ENCODE measurements at regions not wholly inside any gene's neighbourhood (a gene's known extent, or its start where the extent isn't known, plus 50 kb on each side); places are given as distances from the start of the nearest gene placed in this dataset.

- no peak for ATAC-seq
- Histone ChIP-seq H3K27me3 (ENCODE audit: low read depth) (no peaks in the 10 kb centered on the region), H3K36me3 (no peaks in the 10 kb centered on the region), H3K27ac (no peak overlapping the region), H3K9me3 (no peaks in the 10 kb centered on the region), H3K4me1 (no peaks in the 10 kb centered on the region), H3K4me3 (no peak overlapping the region)
- TF ChIP-seq CTCF (IDR thresholded peaks at IDR 0.05) = no peak
- intact Hi-C loops (cut with DNase I) = no loop called here
- DNase-seq = no peak
These were observed 95.1 kb upstream of the ESRRG start for GRCh38 chr1:216818284-216818683.

DNA sequence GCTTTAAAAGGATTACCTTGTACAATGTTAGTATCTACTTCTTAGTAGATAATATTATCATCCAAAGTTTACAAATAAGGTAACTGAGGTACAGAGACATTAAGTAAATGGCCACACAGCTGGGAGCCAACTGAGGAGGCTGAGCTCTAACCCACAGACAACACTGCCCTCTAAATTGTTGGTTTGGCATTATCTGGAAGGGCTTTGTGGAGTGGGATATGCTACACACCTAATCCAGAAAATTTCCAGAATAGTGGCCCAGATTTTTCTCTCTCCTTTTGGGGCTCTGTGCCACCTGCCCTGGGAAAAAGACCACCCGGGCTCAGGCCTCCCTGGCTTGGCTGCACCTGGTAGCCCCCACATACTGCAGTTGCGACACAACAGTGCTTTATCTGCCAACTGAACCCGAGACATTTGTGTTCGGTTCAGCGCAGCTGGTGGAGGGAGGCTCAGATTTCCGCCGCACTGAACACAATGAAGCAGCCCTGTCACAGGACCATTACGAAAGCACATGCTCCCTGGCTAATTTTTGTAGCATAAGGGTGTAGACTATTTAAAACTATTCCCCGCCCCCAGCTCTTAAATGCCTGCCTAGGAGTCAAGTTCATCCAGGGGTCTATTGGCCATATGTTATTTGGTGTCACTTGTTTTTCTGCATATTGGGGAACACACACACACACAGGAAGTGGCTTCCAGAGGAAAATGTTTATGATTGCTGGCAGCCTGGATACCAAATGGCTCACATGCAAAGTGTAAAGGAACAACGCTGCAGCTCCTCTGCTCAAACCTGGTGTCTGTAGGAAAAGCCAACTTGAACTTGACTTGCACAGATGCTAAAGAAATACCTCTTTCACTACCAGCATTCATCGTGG lies 92.3 kb upstream of the ESRRG start:
- Histone ChIP-seq H3K36me3 (no peaks in the 10 kb centered on the region), H3K27me3 (ENCODE audit: low read depth) (no peaks in the 10 kb centered on the region), H3K9me3 (no peaks in the 10 kb centered on the region), H3K4me1 (no peaks in the 10 kb centered on the region), H3K4me3 (no peak overlapping the region), H3K27ac (no peak overlapping the region)
- intact Hi-C loops (cut with DNase I) = no loop called here
- peak; percentile 26 to 42 for ATAC-seq
- no peak for DNase-seq
- no peak for TF ChIP-seq CTCF (IDR thresholded peaks at IDR 0.05)

- intact Hi-C loops (cut with DNase I) = no loop called here
- no peaks in the 10 kb centered on the region for H3K36me3 ChIP-seq
- no peaks in the 10 kb centered on the region for H3K27me3 ChIP-seq (ENCODE audit: low read depth)
- H3K4me1 ChIP-seq = no peaks in the 10 kb centered on the region
- ATAC-seq = no peak
- H3K4me3 ChIP-seq = no peak overlapping the region
- no peak for DNase-seq
- no peak overlapping the region for H3K27ac ChIP-seq
- no peaks in the 10 kb centered on the region for H3K9me3 ChIP-seq
- TF ChIP-seq CTCF (IDR thresholded peaks at IDR 0.05) = no peak
These were observed 91.5 kb upstream of the ESRRG start for GRCh38 chr1:216814576-216815259.

DNA sequence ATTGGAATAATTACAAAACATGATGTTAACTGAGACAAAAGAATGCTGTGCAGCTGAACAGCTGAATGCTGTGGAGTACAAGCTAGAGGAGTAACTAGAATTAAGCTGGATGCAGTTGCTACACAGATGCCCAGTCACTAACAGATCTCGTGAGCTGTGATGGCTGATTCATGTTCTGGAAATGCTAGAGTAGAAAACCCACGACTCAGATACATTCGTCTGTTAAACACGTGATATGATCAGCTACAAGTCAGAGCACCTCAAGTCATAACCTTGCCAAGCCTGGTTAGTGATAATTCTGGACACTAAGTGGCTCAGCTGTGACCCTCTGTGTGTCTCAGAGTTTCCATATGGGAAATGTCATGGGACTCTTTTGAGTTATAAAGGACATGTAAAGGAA lies 89.7 kb upstream of the ESRRG start:
- no peak for TF ChIP-seq CTCF (IDR thresholded peaks at IDR 0.05)
- Histone ChIP-seq H3K36me3 (no peaks in the 10 kb centered on the region), H3K4me1 (no peaks in the 10 kb centered on the region), H3K9me3 (no peaks in the 10 kb centered on the region), H3K27ac (no peak overlapping the region), H3K4me3 (no peak overlapping the region), H3K27me3 (ENCODE audit: low read depth) (no peaks in the 10 kb centered on the region)
- ATAC-seq (no peak), DNase-seq (no peak)
- intact Hi-C loops (cut with DNase I) = no loop called here

DNA sequence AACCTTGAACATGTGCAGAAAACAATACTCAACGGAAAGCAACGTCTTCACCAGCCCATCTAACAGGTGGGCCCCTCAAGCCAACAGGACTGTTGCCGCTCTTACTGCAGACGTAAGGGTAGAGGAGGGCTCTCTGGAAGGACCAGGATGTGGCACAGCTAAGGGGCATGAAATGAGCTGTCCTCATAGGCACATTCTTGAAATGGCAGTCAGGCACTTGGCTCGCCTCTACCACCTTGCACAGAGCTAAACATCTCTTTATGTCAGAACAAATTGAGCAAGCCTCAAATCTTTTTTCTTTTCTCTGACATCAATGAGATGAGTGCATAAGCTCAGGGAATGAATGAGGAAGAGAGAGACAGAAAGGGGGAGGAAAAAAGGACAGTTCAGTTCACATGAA lies 86.4 kb upstream of the ESRRG start:
- no peak for ATAC-seq

More for the DNA sequence above, 86.4 kb upstream of the ESRRG start:
- no peak for DNase-seq
- Histone ChIP-seq H3K9me3 (no peaks in the 10 kb centered on the region), H3K27ac (no peak overlapping the region), H3K4me1 (no peaks in the 10 kb centered on the region), H3K4me3 (no peak overlapping the region), H3K27me3 (ENCODE audit: low read depth) (no peaks in the 10 kb centered on the region), H3K36me3 (no peaks in the 10 kb centered on the region)
- no peak for TF ChIP-seq CTCF (IDR thresholded peaks at IDR 0.05)
- intact Hi-C loops (cut with DNase I) = no loop called here

Measured in lower lobe of right lung (tissue), 2 donors.